Left lung (tissue), 4 donors: ENCODE measurements at regions not wholly inside any gene's neighbourhood (a gene's known extent, or its start where the extent isn't known, plus 50 kb on each side); places are given as distances from the start of the nearest gene placed in this dataset.

Source experiments
- ATAC-seq: fragments of 200-7000 bp; cut with Tn5 transposase; one replicate; pipeline ENCODE4 v1.9.1; 2020; ENCODE audit warnings: moderate library complexity
- DNase-seq, 4 donors: peaks; one replicate each; pipeline ENCODE4 v3.0.0-alpha.2; 2013 to 2020
- H3K27ac ChIP-seq, 2 donors: fragments of 200-600 bp; sonication (generic) in 1 of 2; one replicate each; pipeline versions ENCODE4 v1.5.0 to v1.8.0; 2020 to 2021
- H3K27me3 ChIP-seq, 2 donors: fragments of 200-600 bp; sonication (generic) in 1 of 2; one replicate each; pipeline versions ENCODE4 v1.5.0 to v1.8.0; 2020 to 2021
- H3K36me3 ChIP-seq, 2 donors: fragments of 200-600 bp; sonication (generic) in 1 of 2; one replicate each; pipeline versions ENCODE4 v1.5.0 to v1.8.0; 2020 to 2021
- H3K4me1 ChIP-seq, 2 donors: fragments of 200-600 bp; one replicate each; pipeline ENCODE4 v1.8.0; 2021
- H3K4me3 ChIP-seq, 2 donors: fragments of 200-600 bp; sonication (generic) in 1 of 2; one replicate each; pipeline versions ENCODE4 v1.5.0 to v1.8.0; 2020 to 2021; ENCODE audit warnings: mild to moderate bottlenecking in 1 of 2
- H3K9me3 ChIP-seq, 2 donors: fragments of 200-600 bp; sonication (generic) in 1 of 2; one replicate each; pipeline versions ENCODE4 v1.5.0 to v1.8.0; 2020 to 2021
- intact Hi-C, 2 donors: fragments of 100-400 bp; cut with DNase I; formaldehyde crosslinking; loops; one replicate each; pipeline versions ENCODE4 v1.11.2 to v1.14.2; 2022
- TF ChIP-seq, protein P1 (sequence below), 2 donors: fragments of 200-600 bp; sonication (generic) in 1 of 2; IDR thresholded peaks; one replicate each; pipeline versions ENCODE4 v1.5.0 to v1.8.0; 2021; ENCODE audit warnings: antibody characterized with exemption in 2 of 2
- donor health status: DM: no; HTN: yes; CAD: no.
- donor health status: DM: no; HTN: no; CAD: no.

DNA sequence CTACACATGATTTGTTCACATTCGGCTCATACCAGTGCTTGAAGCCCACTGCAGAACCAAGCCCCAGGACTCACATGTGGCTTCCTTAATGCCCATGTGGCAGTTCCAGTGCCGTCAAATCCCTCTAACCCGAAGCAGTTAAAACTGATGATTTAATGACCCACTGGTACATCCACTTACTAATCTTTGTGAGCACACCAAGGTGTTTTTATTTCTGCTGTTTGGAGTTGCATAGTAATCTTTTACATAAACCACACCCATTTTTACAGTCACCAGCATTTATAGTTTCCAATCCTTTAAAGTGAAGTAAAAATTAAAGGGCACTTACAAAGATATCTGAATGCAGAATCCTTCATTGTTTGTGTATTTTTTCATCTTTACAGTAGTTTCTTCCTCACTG is 232.0 kb downstream of the ANKRD60 start:
- ATAC-seq: no peak
- intact Hi-C loops: no loop called here

DNA sequence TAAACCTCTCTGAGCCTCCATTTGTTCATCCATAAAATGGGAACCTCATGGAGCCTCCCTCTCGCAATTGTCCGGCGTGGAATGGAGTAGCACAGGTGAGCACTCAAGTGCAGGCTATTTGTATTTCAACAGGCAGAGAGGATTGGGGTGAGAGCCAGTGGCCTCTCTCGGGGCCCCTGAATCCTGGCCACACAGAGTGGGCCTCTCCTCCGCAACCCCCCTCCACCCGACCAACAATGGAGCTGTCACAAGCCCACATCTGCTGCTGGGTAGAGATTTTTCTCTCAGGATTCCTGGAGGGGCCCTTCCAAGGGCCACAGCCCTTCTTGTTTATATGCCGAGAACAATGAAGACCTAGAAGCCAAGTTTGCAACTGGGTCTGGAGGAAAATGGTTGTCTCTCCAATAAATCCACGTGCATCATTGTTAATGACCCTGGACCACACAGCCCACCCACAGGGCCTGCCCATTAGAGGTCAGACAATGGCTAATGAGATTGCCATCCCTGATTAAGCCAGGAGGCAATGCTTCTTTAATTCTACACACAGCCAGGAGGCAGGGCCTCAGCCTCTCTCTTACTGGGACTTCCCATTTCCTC is 233.0 kb downstream of the ANKRD60 start:
- TF ChIP-seq, protein P1, sequence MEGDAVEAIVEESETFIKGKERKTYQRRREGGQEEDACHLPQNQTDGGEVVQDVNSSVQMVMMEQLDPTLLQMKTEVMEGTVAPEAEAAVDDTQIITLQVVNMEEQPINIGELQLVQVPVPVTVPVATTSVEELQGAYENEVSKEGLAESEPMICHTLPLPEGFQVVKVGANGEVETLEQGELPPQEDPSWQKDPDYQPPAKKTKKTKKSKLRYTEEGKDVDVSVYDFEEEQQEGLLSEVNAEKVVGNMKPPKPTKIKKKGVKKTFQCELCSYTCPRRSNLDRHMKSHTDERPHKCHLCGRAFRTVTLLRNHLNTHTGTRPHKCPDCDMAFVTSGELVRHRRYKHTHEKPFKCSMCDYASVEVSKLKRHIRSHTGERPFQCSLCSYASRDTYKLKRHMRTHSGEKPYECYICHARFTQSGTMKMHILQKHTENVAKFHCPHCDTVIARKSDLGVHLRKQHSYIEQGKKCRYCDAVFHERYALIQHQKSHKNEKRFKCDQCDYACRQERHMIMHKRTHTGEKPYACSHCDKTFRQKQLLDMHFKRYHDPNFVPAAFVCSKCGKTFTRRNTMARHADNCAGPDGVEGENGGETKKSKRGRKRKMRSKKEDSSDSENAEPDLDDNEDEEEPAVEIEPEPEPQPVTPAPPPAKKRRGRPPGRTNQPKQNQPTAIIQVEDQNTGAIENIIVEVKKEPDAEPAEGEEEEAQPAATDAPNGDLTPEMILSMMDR (IDR thresholded peaks at IDR 0.05): no peak
- H3K27ac ChIP-seq: no peak overlapping the region
- H3K27me3 ChIP-seq: peaks cover 0 to 6% of the 10 kb centered on the region in 2 donors
- H3K4me3 ChIP-seq: no peak overlapping the region
- DNase-seq: peak in 1 of 4 donors; percentile 20
- H3K4me1 ChIP-seq: peaks cover 0 to 11% of the 10 kb centered on the region in 2 donors
- no peak for ATAC-seq
- intact Hi-C loops: no loop called here
- no peaks in the 10 kb centered on the region for H3K36me3 ChIP-seq
- H3K9me3 ChIP-seq: no peaks in the 10 kb centered on the region

More for the DNA sequence above, 232.0 kb downstream of the ANKRD60 start:
- no peak overlapping the region for H3K27ac ChIP-seq
- H3K9me3 ChIP-seq: no peaks in the 10 kb centered on the region
- no peaks in the 10 kb centered on the region for H3K36me3 ChIP-seq
- H3K4me3 ChIP-seq: no peak overlapping the region
- peaks cover 0 to 11% of the 10 kb centered on the region in 2 donors for H3K4me1 ChIP-seq
- TF ChIP-seq, protein P1 (IDR thresholded peaks at IDR 0.05): no peak
- H3K27me3 ChIP-seq: peaks cover 0 to 6% of the 10 kb centered on the region in 2 donors
- DNase-seq: no peak

DNA sequence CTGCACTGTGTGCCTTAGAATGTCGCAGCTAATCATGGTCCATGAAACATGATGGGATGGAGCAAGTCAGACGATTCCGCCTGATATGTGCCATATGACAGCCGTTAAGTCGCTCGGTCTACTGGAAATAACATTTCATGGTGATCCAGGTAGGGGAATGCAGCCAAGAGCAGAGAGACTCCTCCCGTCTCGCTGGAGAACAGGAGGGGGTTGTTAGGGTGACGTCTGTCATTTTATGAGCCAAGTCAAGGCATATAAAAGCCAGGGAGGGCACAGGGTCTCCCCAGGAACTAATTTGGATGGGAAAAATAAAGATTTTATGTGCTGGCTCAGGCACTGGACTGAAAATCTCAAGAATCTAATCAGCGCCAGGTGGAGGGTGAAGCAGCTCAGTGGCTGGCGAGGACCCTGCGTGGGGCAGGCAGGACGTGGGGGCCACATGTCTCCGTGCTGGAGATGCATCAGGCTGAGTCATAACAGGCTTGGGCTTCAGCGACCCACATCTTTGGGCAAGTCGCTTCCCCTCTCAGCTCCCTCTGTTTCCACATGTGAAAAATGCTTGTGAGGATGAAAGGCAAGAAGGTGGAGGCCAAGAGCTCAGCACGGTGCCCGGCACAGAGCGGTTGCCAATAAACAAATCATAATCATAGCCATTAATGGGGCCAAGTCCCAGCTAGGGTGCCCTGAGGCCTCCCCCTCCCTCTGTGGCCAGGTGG is 234.6 kb downstream of the ANKRD60 start:
- intact Hi-C loops: no loop called here
- Histone ChIP-seq H3K4me1 (peaks cover 0 to under 1% of the 10 kb centered on the region in 2 donors), H3K4me3 (no peak overlapping the region), H3K9me3 (no peaks in the 10 kb centered on the region), H3K36me3 (no peaks in the 10 kb centered on the region), H3K27me3 (no peaks in the 10 kb centered on the region), H3K27ac (no peak overlapping the region)
- no peak for ATAC-seq
- no peak for DNase-seq
- TF ChIP-seq, protein P1 (IDR thresholded peaks at IDR 0.05): no peak

DNA sequence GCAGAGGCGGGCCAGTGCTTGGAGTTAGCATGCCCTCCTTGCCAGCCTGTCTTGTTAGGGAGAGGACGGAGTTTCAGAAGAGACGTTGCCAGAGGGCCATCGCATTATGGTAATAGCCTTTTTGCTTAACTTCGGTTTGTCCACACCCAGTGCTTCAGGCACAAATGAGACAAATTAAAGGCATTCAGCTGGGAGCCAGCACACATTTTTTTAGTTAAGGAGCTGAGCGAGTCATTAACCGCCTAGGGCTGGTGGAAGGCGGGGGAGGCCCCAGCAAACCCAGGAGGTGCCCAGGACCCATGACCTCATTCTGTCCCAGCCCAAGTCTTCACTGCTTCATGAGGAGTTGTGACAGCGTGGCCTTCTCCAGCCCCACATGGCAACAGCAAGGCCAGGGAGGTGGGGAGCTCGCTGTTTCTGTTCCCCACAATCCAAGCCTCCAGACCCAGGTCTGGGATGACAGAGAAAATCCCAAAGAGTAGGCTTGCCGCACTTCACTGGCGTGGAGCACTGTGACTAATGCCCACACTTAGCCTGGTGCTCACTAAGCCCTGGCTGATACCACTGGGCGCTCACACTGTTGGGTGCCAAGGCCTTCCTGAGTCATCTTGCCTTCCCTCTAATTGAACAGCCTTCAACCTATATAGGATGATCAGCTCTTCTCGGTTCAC is 237.1 kb downstream of the ANKRD60 start:
- Histone ChIP-seq H3K4me3 (no peak overlapping the region), H3K36me3 (no peaks in the 10 kb centered on the region), H3K9me3 (no peaks in the 10 kb centered on the region), H3K4me1 (no peaks in the 10 kb centered on the region), H3K27ac (no peak overlapping the region), H3K27me3 (no peaks in the 10 kb centered on the region)
- peak; percentile 40 for ATAC-seq
- no peak for DNase-seq
- TF ChIP-seq, protein P1 (IDR thresholded peaks at IDR 0.05): no peak
- intact Hi-C loops: no loop called here

DNA sequence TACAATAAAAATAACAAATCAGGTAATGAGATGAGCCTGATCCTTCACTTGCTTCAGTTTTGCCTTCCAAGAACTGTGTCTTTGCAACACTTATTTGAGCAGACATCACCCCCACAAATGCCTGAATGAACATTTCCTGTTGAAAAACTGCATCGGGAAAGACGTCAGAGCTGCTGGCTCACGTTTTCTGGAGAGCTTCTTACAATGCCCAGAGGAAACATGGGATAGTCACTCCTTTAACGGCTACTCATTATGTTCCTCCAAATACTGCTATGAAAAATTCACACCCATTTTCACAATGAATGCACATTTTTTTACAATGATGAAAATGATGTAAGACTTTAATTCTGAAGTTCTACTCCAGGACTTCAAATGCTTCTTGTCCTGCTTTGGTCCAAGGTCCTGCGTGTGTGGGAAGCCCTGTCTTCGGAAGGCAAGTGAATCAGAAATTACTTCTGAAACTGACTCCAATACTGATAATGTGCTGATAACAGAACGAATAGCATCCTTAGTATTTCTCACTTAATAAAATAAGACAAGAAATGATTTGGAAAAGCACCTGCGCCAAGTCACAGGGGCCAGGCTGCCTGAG is 238.0 kb downstream of the ANKRD60 start:
- intact Hi-C loops: no loop called here
- DNase-seq (peak in 1 of 4 donors; percentile 32), ATAC-seq (no peak)
- H3K9me3 ChIP-seq: no peaks in the 10 kb centered on the region
- H3K4me1 ChIP-seq: no peaks in the 10 kb centered on the region
- no peaks in the 10 kb centered on the region for H3K36me3 ChIP-seq
- no peaks in the 10 kb centered on the region for H3K27me3 ChIP-seq
- no peak overlapping the region for H3K4me3 ChIP-seq
- H3K27ac ChIP-seq: no peak overlapping the region
- TF ChIP-seq, protein P1 (IDR thresholded peaks at IDR 0.05): no peak
